GM12892 (cell line): ENCODE measurements at regions not wholly inside any gene's neighbourhood (a gene's known extent, or its start where the extent isn't known, plus 50 kb on each side); places are given as distances from the start of the nearest gene placed in this dataset.

ENCODE experiments used
- POLR2A ChIP-seq: IDR thresholded peaks from 2 replicates; pipeline ENCODE4 v1.6.1; 2011; ENCODE audit warnings: low read depth, low read length, control low read depth
- POLR2AphosphoS5 ChIP-seq: IDR thresholded peaks from 2 replicates; pipeline ENCODE4 v1.6.1; 2011; ENCODE audit warnings: low read depth, low read length, control low read depth

DNA sequence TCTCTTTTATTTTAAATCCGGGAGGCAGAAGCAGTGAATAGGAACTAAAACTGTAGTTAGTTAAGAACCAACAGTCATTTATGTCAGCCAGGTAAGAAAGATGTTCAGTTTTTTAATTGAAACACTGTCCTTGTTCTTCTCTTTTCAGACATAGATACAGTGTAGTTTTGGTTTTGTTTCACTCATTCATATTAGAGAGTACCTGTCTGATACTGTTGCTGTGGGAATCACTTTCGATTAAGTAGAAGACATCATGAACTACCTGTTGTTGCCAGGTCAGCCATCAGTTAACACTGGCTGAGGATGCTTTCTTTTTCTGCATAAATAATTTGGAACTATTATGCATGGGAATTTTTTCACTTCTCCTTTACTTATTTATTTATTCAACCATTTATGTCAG lies 700.4 kb downstream of the OTOL1 start:
- no peak for TF ChIP-seq POLR2A
- TF ChIP-seq POLR2AphosphoS5: no peak
